GM23248 (cell line): ENCODE measurements at regions not wholly inside any gene's neighbourhood (a gene's known extent, or its start where the extent isn't known, plus 50 kb on each side); places are given as distances from the start of the nearest gene placed in this dataset.

Source experiments
- DNase-seq: peaks from one replicate; pipeline ENCODE4 v3.0.0-alpha.2; 2015
- H2AFZ ChIP-seq: fragments of 200-600 bp; sonication (generic); 2 replicates; pipeline ENCODE4 v1.6.1; 2016; ENCODE audit warnings: antibody characterized with exemption
- H3F3A ChIP-seq: fragments of 200-600 bp; sonication (generic); 2 replicates; pipeline ENCODE4 v1.6.1; 2016; ENCODE audit warnings: mild to moderate bottlenecking, antibody characterized with exemption, mixed run types; ENCODE audit not compliant: insufficient read depth
- H3K27ac ChIP-seq: fragments of 200-600 bp; sonication (generic); 2 replicates; pipeline ENCODE4 v1.5.1; 2016; ENCODE audit warnings: mild to moderate bottlenecking
- H3K27me3 ChIP-seq: fragments of 200-600 bp; sonication (generic); replicated peaks from 2 replicates; pipeline ENCODE4 v1.6.1; 2016; ENCODE audit warnings: mild to moderate bottlenecking; ENCODE audit not compliant: insufficient read depth
- H3K36me3 ChIP-seq: fragments of 200-600 bp; sonication (generic); 2 replicates; pipeline ENCODE4 v1.6.1; 2016; ENCODE audit warnings: low read depth, mild to moderate bottlenecking
- H3K4me1 ChIP-seq: fragments of 200-600 bp; sonication (generic); 2 replicates; pipeline ENCODE4 v1.6.1; 2016; ENCODE audit warnings: mild to moderate bottlenecking; ENCODE audit not compliant: insufficient read depth
- H3K4me2 ChIP-seq: fragments of 200-600 bp; sonication (generic); one replicate; pipeline ENCODE4 v1.6.1; 2016; ENCODE audit warnings: mild to moderate bottlenecking; ENCODE audit not compliant: unreplicated experiment
- H3K4me3 ChIP-seq: fragments of 200-600 bp; sonication (generic); 2 replicates; pipeline ENCODE4 v1.5.1; 2016; ENCODE audit warnings: mild to moderate bottlenecking
- H3K79me2 ChIP-seq: fragments of 200-600 bp; sonication (generic); 2 replicates; pipeline ENCODE4 v1.6.1; 2016; ENCODE audit warnings: mild to moderate bottlenecking; ENCODE audit not compliant: insufficient read depth
- H3K9ac ChIP-seq: fragments of 200-600 bp; sonication (generic); 2 replicates; pipeline ENCODE4 v1.6.1; 2016; ENCODE audit warnings: mild to moderate bottlenecking
- H3K9me2 ChIP-seq: fragments of 200-600 bp; sonication (generic); 2 replicates; pipeline ENCODE4 v1.6.1; 2016; ENCODE audit warnings: mixed run types, mild to moderate bottlenecking, moderate library complexity; ENCODE audit not compliant: insufficient read depth
- H3K9me3 ChIP-seq: fragments of 200-600 bp; sonication (generic); one replicate; pipeline ENCODE4 v1.6.1; 2017; ENCODE audit warnings: low read depth
- H4K20me1 ChIP-seq: fragments of 200-600 bp; sonication (generic); 2 replicates; pipeline ENCODE4 v1.6.0; 2016; ENCODE audit not compliant: insufficient read depth
- EZH2 ChIP-seq: fragments of 200-600 bp; sonication (generic); IDR thresholded peaks from 2 replicates; pipeline ENCODE4 v1.6.1; 2018; ENCODE audit warnings: antibody characterized with exemption, mild to moderate bottlenecking; ENCODE audit not compliant: insufficient read depth, poor library complexity, severe bottlenecking
- EZH2phosphoT487 ChIP-seq: fragments of 200-600 bp; sonication (generic); IDR thresholded peaks from 2 replicates; pipeline ENCODE4 v1.6.1; 2018; ENCODE audit warnings: antibody characterized with exemption, moderate library complexity, mild to moderate bottlenecking, low read depth; ENCODE audit not compliant: insufficient read depth
- WGBS, 2 experiments: methylation state at CpG; one replicate each; pipeline ENCODE4 v1.1.6; 2015 to 2017; ENCODE audit warnings: low lambda C conversion rate in 2 of 2, low coverage in 1 of 2; ENCODE audit errors: missing lambda C conversion rate in 2 of 2; 5-methylcytosine and 5-hydroxymethylcytosine counted together
- in situ Hi-C: fragments of 300-500 bp; cut with MboI; formaldehyde crosslinking; loops from 2 replicates; pipeline ENCODE4 v1.15.0; 2020

DNA sequence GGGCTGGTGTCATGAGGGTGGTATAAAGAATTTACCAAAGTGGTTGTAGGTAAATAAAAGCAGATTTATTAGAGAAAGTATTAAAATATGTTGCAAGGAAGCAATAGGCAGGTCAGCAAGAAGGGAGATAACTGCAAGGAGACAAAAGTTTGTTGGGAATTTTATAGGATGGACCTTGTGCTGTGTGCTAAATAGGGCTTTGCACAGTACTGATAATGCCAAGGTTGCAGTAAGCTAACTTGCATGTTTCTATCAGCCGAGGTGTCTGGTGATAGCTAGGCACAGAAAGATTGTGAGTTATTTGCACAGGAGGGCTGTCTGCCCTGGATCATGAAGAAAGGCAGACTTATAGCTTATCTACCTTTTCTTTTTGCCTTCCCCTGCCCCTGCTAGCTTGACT is 102.5 kb upstream of the SPRED1 start:
- no peaks in the 10 kb centered on the region for H3K9me2 ChIP-seq
- TF ChIP-seq EZH2phosphoT487 = no peak
- TF ChIP-seq EZH2 = no peak
- H3K27ac ChIP-seq = no peak overlapping the region
- DNase-seq = no peak
- H3K4me1 ChIP-seq = peaks cover 4% of the 10 kb centered on the region; the same call in 1 of the 2 replicates
- no peaks in the 10 kb centered on the region for H3K79me2 ChIP-seq
- H3K4me3 ChIP-seq = no peak overlapping the region
- H3K36me3 ChIP-seq = no peaks in the 10 kb centered on the region; the same call in 1 of the 2 replicates
- no peak overlapping the region for H3K4me2 ChIP-seq
- 59 to 64% methylated on average over 1 of the region's 1 CpG for WGBS, 2 experiments
- peaks cover 2% of the 10 kb centered on the region; the same call in 1 of the 2 replicates for H3F3A ChIP-seq
- in situ Hi-C loops = no loop called here
- no peak overlapping the region for H2AFZ ChIP-seq
- no peaks in the 10 kb centered on the region for H4K20me1 ChIP-seq
- no peaks in the 10 kb centered on the region for H3K9me3 ChIP-seq
- H3K27me3 ChIP-seq = no peaks in the 10 kb centered on the region
- no peak overlapping the region for H3K9ac ChIP-seq

DNA sequence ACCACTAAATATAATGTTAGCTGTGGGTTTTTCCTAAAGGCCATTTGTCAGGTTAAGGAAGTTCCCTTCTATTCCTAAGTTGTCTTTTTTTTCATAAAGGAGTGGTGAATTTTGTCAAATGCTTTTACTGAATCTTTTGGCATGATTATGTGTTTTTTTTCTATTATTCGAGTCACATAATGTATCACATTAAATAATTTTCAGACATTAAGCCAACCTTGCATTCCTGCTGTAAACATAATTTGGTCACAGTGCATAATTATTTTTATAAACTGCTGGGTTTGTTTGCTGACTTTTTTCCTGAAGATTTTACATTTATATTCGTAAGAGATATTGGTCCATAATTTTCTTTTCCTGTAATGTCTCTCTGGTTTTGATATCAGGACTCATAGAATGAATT is 101.8 kb upstream of the SPRED1 start:
- H3K9me3 ChIP-seq = no peaks in the 10 kb centered on the region
- in situ Hi-C loops = no loop called here
- H3K9me2 ChIP-seq = no peaks in the 10 kb centered on the region
- WGBS, 2 experiments = 52 to 67% methylated on average over 2 of the region's 2 CpGs
- no peaks in the 10 kb centered on the region for H3K4me1 ChIP-seq
- no peaks in the 10 kb centered on the region for H3K79me2 ChIP-seq
- no peak overlapping the region for H3K27ac ChIP-seq
- no peaks in the 10 kb centered on the region; the same call in 1 of the 2 replicates for H3K36me3 ChIP-seq
- H3F3A ChIP-seq = no peaks in the 10 kb centered on the region
- H2AFZ ChIP-seq = no peak overlapping the region
- no peak for TF ChIP-seq EZH2phosphoT487
- no peak for TF ChIP-seq EZH2
- H3K4me3 ChIP-seq = no peak overlapping the region
- no peak overlapping the region for H3K4me2 ChIP-seq
- H4K20me1 ChIP-seq = no peaks in the 10 kb centered on the region
- H3K27me3 ChIP-seq = no peaks in the 10 kb centered on the region
- DNase-seq = no peak
- H3K9ac ChIP-seq = no peak overlapping the region

GRCh38 chr15:38153781-38154180 is 98.9 kb upstream of the SPRED1 start:
- Histone ChIP-seq H3K9me2 (no peaks in the 10 kb centered on the region), H3K27me3 (no peaks in the 10 kb centered on the region), H3K79me2 (no peaks in the 10 kb centered on the region), H3K36me3 (no peaks in the 10 kb centered on the region; the same call in 1 of the 2 replicates), H3K4me3 (no peak overlapping the region), H2AFZ (no peak overlapping the region), H3F3A (no peaks in the 10 kb centered on the region), H3K9me3 (no peaks in the 10 kb centered on the region), H4K20me1 (no peaks in the 10 kb centered on the region), H3K4me2 (no peak overlapping the region), H3K27ac (no peak overlapping the region), H3K4me1 (no peaks in the 10 kb centered on the region), H3K9ac (no peak overlapping the region)
- in situ Hi-C loops = no loop called here
- TF ChIP-seq EZH2 (no peak), EZH2phosphoT487 (no peak)
- DNase-seq = no peak

GRCh38 chr15:38154255-38154654 is 98.4 kb upstream of the SPRED1 start:
- 84 to 91% methylated on average over 1 of the region's 1 CpG for WGBS, 2 experiments
- no peak overlapping the region for H2AFZ ChIP-seq
- no peak overlapping the region for H3K4me3 ChIP-seq

DNA sequence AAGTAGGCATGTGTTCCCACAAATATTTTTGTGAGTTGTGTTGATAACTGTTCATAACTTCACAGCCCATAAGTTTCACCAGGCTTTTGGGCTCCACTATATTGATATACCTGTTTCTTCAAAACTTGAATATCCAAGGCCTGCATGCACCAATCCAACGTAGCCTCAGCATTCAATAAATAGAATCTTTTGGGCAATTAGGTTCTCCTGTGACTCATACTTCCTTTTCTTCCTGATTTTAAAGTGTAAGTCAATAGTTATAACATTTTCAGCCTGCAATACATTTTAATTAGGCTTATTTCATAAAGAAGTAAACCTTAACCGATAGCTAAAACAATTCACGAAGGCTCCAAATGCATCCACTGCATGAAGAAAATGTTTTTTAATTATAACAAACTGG is 97.8 kb upstream of the SPRED1 start:
- no peaks in the 10 kb centered on the region for H3F3A ChIP-seq
- H2AFZ ChIP-seq = no peak overlapping the region
- H3K4me2 ChIP-seq = no peak overlapping the region
- no peaks in the 10 kb centered on the region for H3K4me1 ChIP-seq
- H3K27me3 ChIP-seq = no peaks in the 10 kb centered on the region
- H3K9ac ChIP-seq = no peak overlapping the region
- H3K27ac ChIP-seq = no peak overlapping the region
- H3K79me2 ChIP-seq = no peaks in the 10 kb centered on the region
- 78 to 82% methylated on average over 3 of the region's 3 CpGs for WGBS, 2 experiments
- no peaks in the 10 kb centered on the region for H3K9me2 ChIP-seq
- H3K4me3 ChIP-seq = no peak overlapping the region
- no peaks in the 10 kb centered on the region; the same call in 1 of the 2 replicates for H3K36me3 ChIP-seq
- H4K20me1 ChIP-seq = no peaks in the 10 kb centered on the region
- H3K9me3 ChIP-seq = no peaks in the 10 kb centered on the region
- TF ChIP-seq EZH2 (no peak), EZH2phosphoT487 (no peak)
- no peak for DNase-seq
- in situ Hi-C loops = no loop called here

More at GRCh38 chr15:38154255-38154654, 98.4 kb upstream of the SPRED1 start:
- Histone ChIP-seq H3K9ac (no peak overlapping the region), H3K9me3 (no peaks in the 10 kb centered on the region), H3K27me3 (no peaks in the 10 kb centered on the region), H3F3A (no peaks in the 10 kb centered on the region), H3K36me3 (no peaks in the 10 kb centered on the region; the same call in 1 of the 2 replicates), H3K9me2 (no peaks in the 10 kb centered on the region), H3K4me2 (no peak overlapping the region), H3K79me2 (no peaks in the 10 kb centered on the region), H3K4me1 (no peaks in the 10 kb centered on the region), H3K27ac (no peak overlapping the region), H4K20me1 (no peaks in the 10 kb centered on the region)
- in situ Hi-C loops = no loop called here
- TF ChIP-seq EZH2phosphoT487 = no peak
- TF ChIP-seq EZH2 = no peak
- DNase-seq = no peak
